H1 (cell line): ENCODE measurements at regions not wholly inside any gene's neighbourhood (a gene's known extent, or its start where the extent isn't known, plus 50 kb on each side); places are given as distances from the start of the nearest gene placed in this dataset.

Experiments
- GABPA ChIP-seq: IDR thresholded peaks from 2 replicates; pipeline ENCODE4 v1.6.1; 2011; ENCODE audit warnings: mild to moderate bottlenecking, low read length, moderate library complexity, borderline replicate concordance; ENCODE audit not compliant: insufficient read depth
- TF ChIP-seq, protein P1 (sequence below), 3 experiments: IDR thresholded peaks; 1 replicate in 2 of 3; 2 replicates in 1 of 3; pipeline versions ENCODE4 v1.5.1 to v1.6.1; 2011; ENCODE audit warnings: low read length in 3 of 3, mild to moderate bottlenecking in 3 of 3, inconsistent platforms in 2 of 3, low read depth in 1 of 3, moderate library complexity in 1 of 3; ENCODE audit not compliant: insufficient read depth in 1 of 3; ENCODE audit errors: control extremely low read depth in 1 of 3

DNA sequence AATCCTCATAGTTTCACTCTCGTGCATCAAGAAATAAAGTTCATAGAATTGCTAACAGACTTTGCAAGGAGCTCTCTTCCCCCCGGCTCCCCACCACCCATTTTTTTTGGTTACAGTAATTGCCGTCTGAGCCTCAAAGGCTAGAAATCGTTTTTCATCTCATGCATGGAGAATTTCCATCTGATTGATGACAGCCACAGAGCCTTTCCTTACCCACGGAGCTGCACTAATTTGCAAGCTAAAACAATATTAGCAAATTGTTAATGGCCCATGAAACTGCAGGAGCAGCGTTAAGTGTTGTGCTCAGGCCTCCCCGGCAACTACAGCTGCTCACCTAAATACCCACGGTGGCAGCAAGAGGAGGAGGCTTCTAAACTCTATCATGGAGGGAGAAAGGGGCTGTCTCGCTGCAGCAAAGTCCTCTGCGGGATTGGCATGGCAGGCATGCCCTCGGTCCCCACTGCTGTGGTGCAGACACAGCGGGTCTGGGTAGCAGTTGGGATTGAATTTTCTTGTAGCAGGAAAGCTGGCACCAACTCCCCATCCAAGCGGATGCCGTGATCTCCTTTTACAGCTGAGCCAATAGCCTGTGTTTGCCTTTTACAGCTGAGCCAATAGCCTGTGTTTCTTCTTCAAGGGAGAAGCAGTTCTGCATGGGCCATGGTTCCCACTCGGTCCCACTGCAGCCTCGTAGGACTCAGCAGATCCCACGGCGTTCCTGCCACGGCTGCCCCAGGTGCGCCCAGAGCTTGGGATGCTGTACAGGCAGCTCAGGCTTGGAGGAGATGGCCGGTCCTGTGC is 412.3 kb downstream of the BRD1 start:
- no peak for TF ChIP-seq GABPA
- TF ChIP-seq, protein P1, sequence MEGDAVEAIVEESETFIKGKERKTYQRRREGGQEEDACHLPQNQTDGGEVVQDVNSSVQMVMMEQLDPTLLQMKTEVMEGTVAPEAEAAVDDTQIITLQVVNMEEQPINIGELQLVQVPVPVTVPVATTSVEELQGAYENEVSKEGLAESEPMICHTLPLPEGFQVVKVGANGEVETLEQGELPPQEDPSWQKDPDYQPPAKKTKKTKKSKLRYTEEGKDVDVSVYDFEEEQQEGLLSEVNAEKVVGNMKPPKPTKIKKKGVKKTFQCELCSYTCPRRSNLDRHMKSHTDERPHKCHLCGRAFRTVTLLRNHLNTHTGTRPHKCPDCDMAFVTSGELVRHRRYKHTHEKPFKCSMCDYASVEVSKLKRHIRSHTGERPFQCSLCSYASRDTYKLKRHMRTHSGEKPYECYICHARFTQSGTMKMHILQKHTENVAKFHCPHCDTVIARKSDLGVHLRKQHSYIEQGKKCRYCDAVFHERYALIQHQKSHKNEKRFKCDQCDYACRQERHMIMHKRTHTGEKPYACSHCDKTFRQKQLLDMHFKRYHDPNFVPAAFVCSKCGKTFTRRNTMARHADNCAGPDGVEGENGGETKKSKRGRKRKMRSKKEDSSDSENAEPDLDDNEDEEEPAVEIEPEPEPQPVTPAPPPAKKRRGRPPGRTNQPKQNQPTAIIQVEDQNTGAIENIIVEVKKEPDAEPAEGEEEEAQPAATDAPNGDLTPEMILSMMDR (IDR thresholded peaks at IDR 0.05; ENCODE audit: control extremely low read depth in 1 of 3, insufficient read depth in 1 of 3, low read depth in 1 of 3, low read length in 3 of 3), result no peak
